HEK293 (cell line): ENCODE measurements at regions not wholly inside any gene's neighbourhood (a gene's known extent, or its start where the extent isn't known, plus 50 kb on each side); places are given as distances from the start of the nearest gene placed in this dataset.

Experiments used
- CTCF ChIA-PET: fragments of 350-600 bp; formaldehyde crosslinking; extraction: SDS; loops from one replicate; lab custom pipeline; 2021; ENCODE audit warnings: antibody characterized with exemption; lab: Yijun Ruan, JAX
- POLR2A ChIA-PET: fragments of 300-600 bp; formaldehyde crosslinking; extraction: SDS; loops from one replicate; lab custom pipeline; 2020; ENCODE audit warnings: antibody characterized with exemption, inconsistent platforms; lab: Yijun Ruan, JAX
- H3K27ac ChIP-seq: fragments of 200-500 bp; sonication (Bioruptor generic); 2 replicates; pipeline ENCODE4 v1.5.1; 2014; ENCODE audit warnings: low read depth, low read length, control low read depth, inconsistent platforms; ENCODE audit errors: extremely low read depth
- H3K36me3 ChIP-seq, 2 experiments: fragments of 200-500 bp in 1 of 2; sonication (Bioruptor generic) in 1 of 2; 1 replicate in 1 of 2; 2 replicates in 1 of 2; pipeline ENCODE4 v1.5.1; 2014 to 2017; ENCODE audit warnings: inconsistent platforms in 2 of 2, low read length in 2 of 2; ENCODE audit not compliant: control insufficient read depth in 2 of 2, insufficient read depth in 1 of 2
- H3K4me1 ChIP-seq: fragments of 200-500 bp; sonication (Bioruptor generic); 2 replicates; pipeline ENCODE4 v1.5.1; 2014; ENCODE audit warnings: mild to moderate bottlenecking, low read length, inconsistent platforms; ENCODE audit not compliant: control insufficient read depth, insufficient read depth
- H3K4me3 ChIP-seq: 2 replicates; pipeline ENCODE4 v1.5.1; 2011; ENCODE audit warnings: low read depth, mild to moderate bottlenecking, control low read depth, low read length, moderate library complexity
- H3K9me3 ChIP-seq: fragments of 200-500 bp; sonication (Bioruptor generic); 2 replicates; pipeline ENCODE4 v1.5.1; 2014; ENCODE audit warnings: low read depth, low read length, inconsistent platforms; ENCODE audit not compliant: control insufficient read depth, insufficient read depth
- EGR2 ChIP-seq: fragments of 450-650 bp; formaldehyde crosslinking; IDR thresholded peaks from 2 replicates; pipeline ENCODE4 v1.5.1; 2016; ENCODE audit warnings: low read depth, missing biosample characterization, missing genetic modification characterization
- ELK4 ChIP-seq: IDR thresholded peaks from 2 replicates; pipeline ENCODE4 v1.6.1; 2011; ENCODE audit warnings: mild to moderate bottlenecking, low read depth, low read length, borderline replicate concordance
- GFI1B ChIP-seq: fragments of 450-650 bp; formaldehyde crosslinking; IDR thresholded peaks from 2 replicates; pipeline ENCODE4 v1.5.1; 2016; ENCODE audit warnings: missing biosample characterization, missing genetic modification characterization
- GLI2 ChIP-seq: fragments of 450-650 bp; formaldehyde crosslinking; IDR thresholded peaks from 2 replicates; pipeline ENCODE4; 2017; ENCODE audit warnings: missing biosample characterization, missing genetic modification characterization, low read depth, borderline replicate concordance
- MYNN ChIP-seq: fragments of 450-650 bp; formaldehyde crosslinking; IDR thresholded peaks from 2 replicates; pipeline ENCODE4 v1.5.1; 2016; ENCODE audit warnings: missing biosample characterization, missing genetic modification characterization, borderline replicate concordance
- MZF1 ChIP-seq: fragments of 450-650 bp; formaldehyde crosslinking; IDR thresholded peaks from 2 replicates; pipeline ENCODE4 v1.5.1; 2017; ENCODE audit warnings: missing biosample characterization, missing genetic modification characterization, borderline replicate concordance
- PATZ1 ChIP-seq: fragments of 450-650 bp; formaldehyde crosslinking; IDR thresholded peaks from 2 replicates; pipeline ENCODE4 v1.5.1; 2016; ENCODE audit warnings: missing biosample characterization, missing genetic modification characterization
- YY2 ChIP-seq: fragments of 450-650 bp; formaldehyde crosslinking; IDR thresholded peaks from 2 replicates; pipeline ENCODE4 v1.5.1; 2016; ENCODE audit warnings: missing biosample characterization, missing genetic modification characterization
- ZIC2 ChIP-seq: fragments of 450-650 bp; formaldehyde crosslinking; IDR thresholded peaks from 2 replicates; pipeline ENCODE4 v1.5.1; 2016; ENCODE audit warnings: missing biosample characterization, missing genetic modification characterization
- ZNF2 ChIP-seq: fragments of 450-650 bp; formaldehyde crosslinking; IDR thresholded peaks from 2 replicates; pipeline ENCODE4 v1.5.1; 2016; ENCODE audit warnings: missing biosample characterization, missing genetic modification characterization
- ZNF280C ChIP-seq: fragments of 450-650 bp; formaldehyde crosslinking; IDR thresholded peaks from 2 replicates; pipeline ENCODE4 v1.5.1; 2016; ENCODE audit warnings: missing biosample characterization, missing genetic modification characterization
- ZNF394 ChIP-seq: fragments of 450-650 bp; formaldehyde crosslinking; IDR thresholded peaks from 2 replicates; pipeline ENCODE4 v1.5.1; 2016; ENCODE audit warnings: missing biosample characterization, missing genetic modification characterization, mild to moderate bottlenecking, moderate library complexity, borderline replicate concordance
- ZNF501 ChIP-seq: fragments of 450-650 bp; formaldehyde crosslinking; IDR thresholded peaks from 2 replicates; pipeline ENCODE4 v1.5.1; 2016; ENCODE audit warnings: missing biosample characterization, missing genetic modification characterization
- ZNF510 ChIP-seq: fragments of 450-650 bp; formaldehyde crosslinking; IDR thresholded peaks from 2 replicates; pipeline ENCODE4 v1.5.1; 2018; ENCODE audit warnings: mild to moderate bottlenecking, missing genetic modification characterization, missing biosample characterization; ENCODE audit not compliant: insufficient replicate concordance
- ZNF555 ChIP-seq: fragments of 450-650 bp; formaldehyde crosslinking; conservative IDR thresholded peaks from 2 replicates; pipeline ENCODE4 v1.5.1; 2017; ENCODE audit warnings: missing biosample characterization, mild to moderate bottlenecking, missing genetic modification characterization, inconsistent platforms
- ZNF558 ChIP-seq: fragments of 450-650 bp; formaldehyde crosslinking; IDR thresholded peaks from 2 replicates; pipeline ENCODE4 v1.5.1; 2016; ENCODE audit warnings: missing biosample characterization, missing genetic modification characterization
- ZNF626 ChIP-seq: fragments of 450-650 bp; sonication (Bioruptor Pico); formaldehyde crosslinking; IDR thresholded peaks from 2 replicates; pipeline ENCODE4 v1.5.1; 2018; ENCODE audit warnings: missing biosample characterization, missing genetic modification characterization, inconsistent platforms
- ZNF670 ChIP-seq: fragments of 450-650 bp; formaldehyde crosslinking; IDR thresholded peaks from 2 replicates; pipeline ENCODE4 v1.5.1; 2016; ENCODE audit warnings: missing biosample characterization, missing genetic modification characterization, low read depth
- ZNF747 ChIP-seq: fragments of 450-650 bp; formaldehyde crosslinking; IDR thresholded peaks from 2 replicates; pipeline ENCODE4 v1.5.1; 2016; ENCODE audit warnings: missing biosample characterization, missing genetic modification characterization
- ZNF768 ChIP-seq: fragments of 450-650 bp; formaldehyde crosslinking; IDR thresholded peaks from 2 replicates; pipeline ENCODE4 v1.5.1; 2018; ENCODE audit warnings: missing biosample characterization, mild to moderate bottlenecking, missing genetic modification characterization
- ZSCAN23 ChIP-seq: fragments of 450-650 bp; formaldehyde crosslinking; IDR thresholded peaks from 2 replicates; pipeline ENCODE4 v1.5.1; 2016; ENCODE audit warnings: missing biosample characterization, missing genetic modification characterization
- TF ChIP-seq, protein P1 (sequence below): fragments of 450-650 bp; formaldehyde crosslinking; IDR thresholded peaks from 2 replicates; pipeline ENCODE4 v1.5.1; 2016; ENCODE audit warnings: missing biosample characterization, missing genetic modification characterization
- TF ChIP-seq, protein P2 (sequence below): fragments of 450-650 bp; formaldehyde crosslinking; IDR thresholded peaks from 2 replicates; pipeline ENCODE4 v1.5.1; 2016; ENCODE audit warnings: missing biosample characterization, missing genetic modification characterization

GRCh38 chr6:76217606-76218005, 145.1 kb upstream of the IMPG1 start (continued):
- TF ChIP-seq ZNF501 (tag by site-specific recombination) (no peak), YY2 (tag by site-specific recombination) (no peak)
- TF ChIP-seq, all 188 proteins: peak for 0

GRCh38 chr6:76214546-76214945, 142.1 kb upstream of the IMPG1 start:
- ChIA-PET CTCF (no interaction called here), POLR2A (no interaction called here)
- Histone ChIP-seq H3K4me1 (no peaks in the 10 kb centered on the region), H3K36me3 (no peaks in the 10 kb centered on the region), H3K27ac (no peak overlapping the region), H3K4me3 (no peak overlapping the region), H3K9me3 (no peaks in the 10 kb centered on the region)
- TF ChIP-seq ZNF626 (tag by site-specific recombination), result no peak
- TF ChIP-seq ZNF510, result no peak
- no peak for TF ChIP-seq MZF1
- no peak for TF ChIP-seq ZNF558
- TF ChIP-seq ZNF394, result no peak
- TF ChIP-seq ZNF555, result no peak

DNA sequence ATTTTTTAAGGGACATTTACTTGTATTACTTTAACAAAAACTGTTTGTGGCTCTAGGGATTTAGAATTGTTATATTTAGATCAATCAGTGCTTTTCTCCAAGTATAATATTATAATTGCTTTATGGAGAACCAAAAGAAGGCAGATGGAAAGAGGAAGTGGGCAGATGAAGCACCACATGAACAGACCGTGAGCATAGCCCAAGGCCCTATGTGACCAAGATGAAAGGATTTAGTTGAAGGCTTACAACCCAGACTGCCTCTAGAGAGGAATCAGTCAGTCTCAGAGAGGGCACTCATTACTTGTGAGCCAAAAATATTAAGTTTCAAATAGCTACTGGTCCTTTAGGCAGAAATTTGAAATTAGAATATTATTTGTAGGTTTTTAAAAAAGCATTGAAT, 102.3 kb upstream of the IMPG1 start:
- Histone ChIP-seq H3K27ac (no peak overlapping the region), H3K4me1 (no peaks in the 10 kb centered on the region), H3K4me3 (no peak overlapping the region), H3K9me3 (no peaks in the 10 kb centered on the region), H3K36me3 (no peaks in the 10 kb centered on the region)
- POLR2A ChIA-PET, result no interaction called here
- CTCF ChIA-PET, result no interaction called here
- TF ChIP-seq ZNF747 (tag by site-specific recombination) (no peak), GFI1B (tag by site-specific recombination) (no peak), ZNF2 (tag by site-specific recombination) (no peak), EGR2 (no peak), ZSCAN23 (tag by site-specific recombination) (no peak), GLI2 (tag by site-specific recombination) (no peak)
- TF ChIP-seq, protein P1, sequence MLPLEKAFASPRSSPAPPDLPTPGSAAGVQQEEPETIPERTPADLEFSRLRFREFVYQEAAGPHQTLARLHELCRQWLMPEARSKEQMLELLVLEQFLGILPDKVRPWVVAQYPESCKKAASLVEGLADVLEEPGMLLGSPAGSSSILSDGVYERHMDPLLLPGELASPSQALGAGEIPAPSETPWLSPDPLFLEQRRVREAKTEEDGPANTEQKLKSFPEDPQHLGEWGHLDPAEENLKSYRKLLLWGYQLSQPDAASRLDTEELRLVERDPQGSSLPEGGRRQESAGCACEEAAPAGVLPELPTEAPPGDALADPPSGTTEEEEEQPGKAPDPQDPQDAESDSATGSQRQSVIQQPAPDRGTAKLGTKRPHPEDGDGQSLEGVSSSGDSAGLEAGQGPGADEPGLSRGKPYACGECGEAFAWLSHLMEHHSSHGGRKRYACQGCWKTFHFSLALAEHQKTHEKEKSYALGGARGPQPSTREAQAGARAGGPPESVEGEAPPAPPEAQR (tag by site-specific recombination), result no peak
- TF ChIP-seq, protein P2, sequence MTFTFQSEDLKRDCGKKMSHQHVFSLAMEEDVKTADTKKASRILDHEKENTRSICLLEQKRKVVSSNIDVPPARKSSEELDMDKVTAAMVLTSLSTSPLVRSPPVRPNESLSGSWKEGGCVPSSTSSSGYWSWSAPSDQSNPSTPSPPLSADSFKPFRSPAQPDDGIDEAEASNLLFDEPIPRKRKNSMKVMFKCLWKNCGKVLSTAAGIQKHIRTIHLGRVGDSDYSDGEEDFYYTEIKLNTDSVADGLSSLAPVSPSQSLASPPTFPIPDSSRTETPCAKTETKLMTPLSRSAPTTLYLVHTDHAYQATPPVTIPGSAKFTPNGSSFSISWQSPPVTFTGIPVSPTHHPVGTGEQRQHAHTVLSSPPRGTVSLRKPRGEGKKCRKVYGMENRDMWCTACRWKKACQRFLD (tag by site-specific recombination), result no peak

- Histone ChIP-seq H3K4me1 (no peaks in the 10 kb centered on the region), H3K9me3 (no peaks in the 10 kb centered on the region), H3K4me3 (no peak overlapping the region), H3K36me3 (no peaks in the 10 kb centered on the region), H3K27ac (no peak overlapping the region)
- ChIA-PET CTCF (interaction anchor here (0.9 to 1.0 kb wide), 2 partner anchors 9 to 12 kb away, joined by 3 read pairs; no protein-coding TSS in a partner anchor), POLR2A (no interaction called here)
- TF ChIP-seq ELK4 (no peak), ZIC2 (tag by site-specific recombination) (no peak), ZNF747 (tag by site-specific recombination) (no peak), PATZ1 (no peak), MYNN (tag by site-specific recombination) (no peak), ZNF280C (no peak), ZNF670 (tag by site-specific recombination) (no peak), ZNF768 (tag by site-specific recombination) (no peak)
These were observed 94.4 kb upstream of the IMPG1 start for GRCh38 chr6:76166874-76167273.
